ENCODE measurements at regions not wholly inside any gene's neighbourhood (a gene's known extent, or its start where the extent isn't known, plus 50 kb on each side); places are given as distances from the start of the nearest gene placed in this dataset.

DNA sequence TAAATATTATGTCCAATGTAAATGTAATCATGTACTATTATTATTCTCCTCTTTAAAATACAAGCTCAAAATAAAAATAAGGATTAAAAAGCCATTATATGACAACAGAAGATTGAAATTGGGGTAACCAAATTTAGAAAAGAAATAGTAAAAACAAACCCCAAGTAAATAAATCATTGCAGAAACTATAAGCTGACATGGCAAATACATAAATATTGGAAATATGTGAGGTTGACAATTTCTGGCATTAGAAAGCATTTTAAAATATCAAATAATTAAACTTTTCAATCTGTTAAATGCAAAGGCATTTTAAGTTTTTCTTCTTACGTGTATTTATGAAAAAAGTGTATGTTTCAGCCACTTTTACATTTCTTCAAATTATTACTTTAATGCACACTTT lies 394.7 kb upstream of the DACH1 start:
- H3K4me3 ChIP-seq (replicated peaks in 1 of 3; ENCODE audit: low read depth in 2 of 3, low read length in 3 of 3), result no peak overlapping the region
- intact Hi-C loops (cut with micrococcal nuclease), result no loop called here
- H3K9ac ChIP-seq (ENCODE audit: insufficient read depth, low read length, poor library complexity, severe bottlenecking), result no peak overlapping the region
- H3K27me3 ChIP-seq (ENCODE audit: control insufficient read depth in 2 of 2, insufficient read depth in 2 of 2, low read length in 2 of 2), result no peaks in the 10 kb centered on the region
- H4K20me1 ChIP-seq (ENCODE audit: insufficient read depth, low read length), result no peaks in the 10 kb centered on the region
- Mint-ChIP-seq H3K27ac (no peak overlapping the region), H3K4me3 (no peak overlapping the region), H3K36me3 (no peaks in the 10 kb centered on the region), H3K9me3 (peaks cover 0 to 6% (median 2%) of the 10 kb centered on the region in 7 donors), H3K4me1 (no peaks in the 10 kb centered on the region), H3K27me3 (ENCODE audit: low read depth in 3 of 3) (no peaks in the 10 kb centered on the region)
- no peaks in the 10 kb centered on the region for H3K4me1 ChIP-seq (ENCODE audit: control insufficient read depth in 1 of 2, insufficient read depth in 2 of 2, low read length in 2 of 2)
- WGBS (ENCODE audit: insufficient coverage), result no CpG with 5 or more reads among the region's 1 CpG
- DNase-seq, result no peak
- H3K79me2 ChIP-seq (ENCODE audit: insufficient read depth, low read length), result no peaks in the 10 kb centered on the region
- H3K36me3 ChIP-seq (replicated peaks in 1 of 2; ENCODE audit: control insufficient read depth in 1 of 2, insufficient read depth in 2 of 2, low read length in 2 of 2), result no peaks in the 10 kb centered on the region
- H3K27ac ChIP-seq (ENCODE audit: low read depth in 1 of 2, low read length in 2 of 2), result no peak overlapping the region
- H3K9me3 ChIP-seq (replicated peaks in 1 of 2; ENCODE audit: control insufficient read depth in 1 of 2, insufficient read depth in 1 of 2, low read length in 2 of 2), result no peaks in the 10 kb centered on the region
- TF ChIP-seq CTCF (IDR thresholded peaks at IDR 0.05), result no peak
- H2AFZ ChIP-seq (ENCODE audit: insufficient read depth, low read depth, low read length, poor library complexity, severe bottlenecking), result no peak overlapping the region
- H3K4me2 ChIP-seq (replicated peaks; ENCODE audit: extremely low read depth, low read length, poor library complexity, severe bottlenecking), result no peak overlapping the region

GRCh38 chr13:72259528-72259927 lies 392.5 kb upstream of the DACH1 start:
- H3K27me3 Mint-ChIP-seq (ENCODE audit: low read depth in 3 of 3), result no peaks in the 10 kb centered on the region
- 42% methylated on average over 2 of the region's 3 CpGs for WGBS (ENCODE audit: insufficient coverage)
- no peak overlapping the region for H3K27ac Mint-ChIP-seq
- no peaks in the 10 kb centered on the region for H3K4me1 Mint-ChIP-seq
- no peak for TF ChIP-seq CTCF (IDR thresholded peaks at IDR 0.05)
- Histone ChIP-seq H3K4me2 (replicated peaks; ENCODE audit: extremely low read depth, low read length, poor library complexity, severe bottlenecking) (no peak overlapping the region), H3K4me1 (ENCODE audit: control insufficient read depth in 1 of 2, insufficient read depth in 2 of 2, low read length in 2 of 2) (no peaks in the 10 kb centered on the region), H4K20me1 (ENCODE audit: insufficient read depth, low read length) (no peaks in the 10 kb centered on the region), H3K9me3 (replicated peaks in 1 of 2; ENCODE audit: control insufficient read depth in 1 of 2, insufficient read depth in 1 of 2, low read length in 2 of 2) (no peaks in the 10 kb centered on the region), H2AFZ (ENCODE audit: insufficient read depth, low read depth, low read length, poor library complexity, severe bottlenecking) (no peak overlapping the region), H3K79me2 (ENCODE audit: insufficient read depth, low read length) (no peaks in the 10 kb centered on the region), H3K27me3 (ENCODE audit: control insufficient read depth in 2 of 2, insufficient read depth in 2 of 2, low read length in 2 of 2) (no peaks in the 10 kb centered on the region), H3K9ac (ENCODE audit: insufficient read depth, low read length, poor library complexity, severe bottlenecking) (no peak overlapping the region), H3K4me3 (replicated peaks in 1 of 3; ENCODE audit: low read depth in 2 of 3, low read length in 3 of 3) (no peak overlapping the region), H3K27ac (ENCODE audit: low read depth in 1 of 2, low read length in 2 of 2) (no peak overlapping the region), H3K36me3 (replicated peaks in 1 of 2; ENCODE audit: control insufficient read depth in 1 of 2, insufficient read depth in 2 of 2, low read length in 2 of 2) (no peaks in the 10 kb centered on the region)
- H3K4me3 Mint-ChIP-seq, result no peak overlapping the region
- H3K9me3 Mint-ChIP-seq, result peaks cover 0 to 3% (median 0%) of the 10 kb centered on the region in 7 donors
- intact Hi-C loops (cut with micrococcal nuclease), result no loop called here
- H3K36me3 Mint-ChIP-seq, result no peaks in the 10 kb centered on the region
- no peak for DNase-seq

Measured in CD14-positive monocyte (primary cell).